Gastrocnemius medialis (tissue), 4 donors: ENCODE measurements at regions not wholly inside any gene's neighbourhood (a gene's known extent, or its start where the extent isn't known, plus 50 kb on each side); places are given as distances from the start of the nearest gene placed in this dataset.

Experiments used
- CTCF ChIP-seq, 5 experiments: fragments of 450-650 bp in 3 of 5; fragments of 200-600 bp in 2 of 5; sonication (generic) in 2 of 5; IDR thresholded peaks in 4 of 5; conservative IDR thresholded peaks in 1 of 5; 1 replicate in 4 of 5; 2 replicates in 1 of 5; pipeline ENCODE4 v1.5.1; 2016 to 2019; ENCODE audit warnings: antibody characterized with exemption in 5 of 5, mild to moderate bottlenecking in 3 of 5, moderate library complexity in 3 of 5
- POLR2A ChIP-seq, 2 donors: fragments of 450-650 bp; IDR thresholded peaks; one replicate each; pipeline ENCODE4 v1.6.1; 2017; ENCODE audit warnings: antibody characterized with exemption in 2 of 2, mild to moderate bottlenecking in 2 of 2, moderate library complexity in 2 of 2

- TF ChIP-seq CTCF (IDR thresholded peaks at IDR 0.05 in 4 of 5, conservative IDR thresholded peaks at IDR 0.05 in 1 of 5) (no peak), POLR2A (IDR thresholded peaks at IDR 0.05) (no peak)
Observed at GRCh38 chr6:131391116-131391515, 181.9 kb upstream of the ARG1 start.
